ENCODE measurements at regions not wholly inside any gene's neighbourhood (a gene's known extent, or its start where the extent isn't known, plus 50 kb on each side); places are given as distances from the start of the nearest gene placed in this dataset.

DNA sequence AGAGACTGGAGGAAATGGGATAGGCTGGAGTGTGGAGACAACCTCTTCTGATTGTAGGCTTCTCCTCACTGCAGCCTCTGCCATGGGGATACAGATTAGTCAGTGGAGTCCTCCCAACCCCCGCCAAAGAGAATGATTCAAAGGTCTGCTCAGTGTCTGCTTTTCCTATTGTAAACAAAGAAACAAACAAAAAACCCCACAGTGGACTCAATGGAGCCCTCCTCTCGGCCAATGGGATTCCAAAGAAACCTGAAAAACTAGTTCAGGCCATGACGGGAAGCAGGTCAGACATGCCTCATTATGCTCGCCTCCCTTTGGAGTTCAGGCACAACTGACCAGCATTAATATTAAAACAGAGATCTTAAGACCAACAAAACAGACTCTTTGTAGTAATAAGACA lies 85.8 kb downstream of the SEC61B start:
- TF ChIP-seq, protein P1, sequence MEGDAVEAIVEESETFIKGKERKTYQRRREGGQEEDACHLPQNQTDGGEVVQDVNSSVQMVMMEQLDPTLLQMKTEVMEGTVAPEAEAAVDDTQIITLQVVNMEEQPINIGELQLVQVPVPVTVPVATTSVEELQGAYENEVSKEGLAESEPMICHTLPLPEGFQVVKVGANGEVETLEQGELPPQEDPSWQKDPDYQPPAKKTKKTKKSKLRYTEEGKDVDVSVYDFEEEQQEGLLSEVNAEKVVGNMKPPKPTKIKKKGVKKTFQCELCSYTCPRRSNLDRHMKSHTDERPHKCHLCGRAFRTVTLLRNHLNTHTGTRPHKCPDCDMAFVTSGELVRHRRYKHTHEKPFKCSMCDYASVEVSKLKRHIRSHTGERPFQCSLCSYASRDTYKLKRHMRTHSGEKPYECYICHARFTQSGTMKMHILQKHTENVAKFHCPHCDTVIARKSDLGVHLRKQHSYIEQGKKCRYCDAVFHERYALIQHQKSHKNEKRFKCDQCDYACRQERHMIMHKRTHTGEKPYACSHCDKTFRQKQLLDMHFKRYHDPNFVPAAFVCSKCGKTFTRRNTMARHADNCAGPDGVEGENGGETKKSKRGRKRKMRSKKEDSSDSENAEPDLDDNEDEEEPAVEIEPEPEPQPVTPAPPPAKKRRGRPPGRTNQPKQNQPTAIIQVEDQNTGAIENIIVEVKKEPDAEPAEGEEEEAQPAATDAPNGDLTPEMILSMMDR (conservative IDR thresholded peaks at IDR 0.05; ENCODE audit: low read length), result no peak
- no peak for TF ChIP-seq EZH2phosphoT487 (IDR thresholded peaks at IDR 0.05; ENCODE audit: borderline replicate concordance)
